HL-60 (cell line): ENCODE measurements at regions not wholly inside any gene's neighbourhood (a gene's known extent, or its start where the extent isn't known, plus 50 kb on each side); places are given as distances from the start of the nearest gene placed in this dataset.

Experiments used
- DNase-seq, 2 experiments: peaks; one replicate each; pipeline ENCODE4 v3.0.0-alpha.2; 2010 to 2020; ENCODE audit warnings: low read depth in 1 of 2, low spot score in 1 of 2
- H3K27ac ChIP-seq: fragments of 250-450 bp; sonication (Bioruptor Pico); replicated peaks from 2 replicates; pipeline ENCODE4 v1.5.1; 2020; ENCODE audit warnings: mild to moderate bottlenecking, moderate library complexity
- H3K27me3 ChIP-seq: fragments of 250-450 bp; sonication (Bioruptor Pico); 2 replicates; pipeline ENCODE4 v1.5.1; 2021; ENCODE audit warnings: mild to moderate bottlenecking, moderate library complexity; ENCODE audit not compliant: insufficient read depth, poor library complexity, severe bottlenecking
- H3K4me3 ChIP-seq: replicated peaks from 2 replicates; pipeline ENCODE4 v1.5.1; 2011; ENCODE audit warnings: mild to moderate bottlenecking, control low read depth, low read length; ENCODE audit not compliant: insufficient read depth
- CTCF ChIP-seq: IDR thresholded peaks from one replicate; pipeline ENCODE4 v1.5.1; 2011; ENCODE audit warnings: low read length, control low read depth, inconsistent platforms; ENCODE audit not compliant: insufficient read depth
- GABPA ChIP-seq: IDR thresholded peaks from 2 replicates; pipeline ENCODE4 v1.6.1; 2012; ENCODE audit warnings: low read depth
- POLR2AphosphoS5 ChIP-seq: IDR thresholded peaks from 2 replicates; pipeline ENCODE4 v1.6.1; 2012; ENCODE audit warnings: low read depth
- REST ChIP-seq: IDR thresholded peaks from 2 replicates; pipeline ENCODE4 v1.6.1; 2012; ENCODE audit warnings: low read depth; ENCODE audit not compliant: insufficient replicate concordance
- SPI1 ChIP-seq: IDR thresholded peaks from 2 replicates; pipeline ENCODE4 v1.6.1; 2012; ENCODE audit warnings: low read depth, mild to moderate bottlenecking, borderline replicate concordance

GRCh38 chr3:190721330-190721729, 141.2 kb downstream of the GMNC start:
- no peak for TF ChIP-seq GABPA
- no peak for TF ChIP-seq POLR2AphosphoS5
- TF ChIP-seq SPI1, result no peak
- TF ChIP-seq REST, result no peak
- no peak for TF ChIP-seq CTCF
- DNase-seq, result no peak
- no peaks in the 10 kb centered on the region for H3K27me3 ChIP-seq
- no peak overlapping the region for H3K4me3 ChIP-seq
- H3K27ac ChIP-seq, result no peak overlapping the region

DNA sequence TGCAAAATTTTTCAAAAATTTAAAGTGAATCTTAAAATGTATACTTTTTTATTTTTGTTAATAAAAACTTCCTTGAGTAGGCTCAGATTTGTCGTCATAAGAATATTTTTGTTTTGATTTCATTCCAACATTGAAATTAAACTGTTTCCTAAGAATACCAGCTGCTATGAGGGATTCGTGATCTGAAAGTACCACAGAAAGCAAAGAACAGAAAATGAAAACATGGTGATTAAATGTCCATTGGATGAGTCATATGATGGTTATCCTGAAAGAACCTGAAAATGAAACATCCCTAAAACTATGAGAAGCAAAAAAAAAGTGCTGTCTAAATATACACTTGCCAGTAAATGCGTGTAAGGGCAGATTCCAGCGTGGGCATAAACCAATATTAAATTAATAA, 143.8 kb downstream of the GMNC start:
- Histone ChIP-seq H3K27ac (no peak overlapping the region), H3K27me3 (no peaks in the 10 kb centered on the region), H3K4me3 (no peak overlapping the region)
- no peak for TF ChIP-seq REST
- no peak for TF ChIP-seq CTCF
- no peak for DNase-seq

DNA sequence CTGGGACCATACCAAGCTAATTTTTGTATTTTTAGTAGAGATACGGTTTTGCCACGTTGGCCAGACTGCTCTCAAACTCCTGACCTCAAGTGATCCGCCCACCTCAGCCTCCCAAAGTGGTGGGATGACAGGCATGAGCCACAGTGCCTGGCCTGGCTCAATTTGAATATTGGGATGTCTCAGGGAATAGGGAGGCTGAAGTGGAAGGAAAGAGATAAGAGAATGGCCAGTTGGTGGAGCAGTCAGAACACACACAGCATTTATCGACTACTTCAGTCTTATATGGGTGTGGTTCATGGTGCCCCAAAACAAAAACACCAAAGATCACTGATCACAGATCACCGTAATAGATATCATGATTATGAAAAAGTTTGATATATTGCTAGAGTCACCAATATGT, 144.4 kb downstream of the GMNC start:
- Histone ChIP-seq H3K27me3 (no peaks in the 10 kb centered on the region), H3K27ac (no peak overlapping the region), H3K4me3 (no peak overlapping the region)
- TF ChIP-seq POLR2AphosphoS5, result no peak
- no peak for TF ChIP-seq CTCF
- no peak for TF ChIP-seq GABPA
- TF ChIP-seq SPI1, result no peak
- no peak for TF ChIP-seq REST
- DNase-seq, result no peak
